CD4-positive, alpha-beta T cell treated with Interleukin-15 for 1 hour (primary cell): ENCODE measurements at regions not wholly inside any gene's neighbourhood (a gene's known extent, or its start where the extent isn't known, plus 50 kb on each side); places are given as distances from the start of the nearest gene placed in this dataset.
"Not testable (repeated sequence)": the region's sequence is repeated elsewhere in the genome, so short reads cannot be mapped to it uniquely, and the experiment has no call there.

Experiments
- DNase-seq: peaks from one replicate; pipeline ENCODE4 v3.0.0-alpha.2; 2020

DNA sequence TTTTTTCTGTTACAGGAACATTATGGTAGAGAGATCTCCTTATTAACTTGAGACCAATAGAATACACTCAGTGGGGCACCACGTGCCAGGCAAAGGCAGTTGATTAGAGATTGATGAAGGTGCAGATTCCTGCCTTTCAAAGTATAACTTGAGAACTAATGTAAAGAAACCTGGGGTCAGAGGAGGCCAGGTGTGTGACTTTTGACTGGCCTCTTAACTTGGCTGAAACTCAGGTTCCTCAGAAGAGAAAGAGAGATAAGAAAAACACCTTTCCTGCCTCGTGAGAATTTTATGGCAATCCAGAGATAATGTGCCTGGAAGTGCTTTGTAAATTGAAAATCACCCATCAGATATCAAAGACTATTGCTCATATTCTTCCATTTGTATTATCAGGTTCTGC, 110.7 kb upstream of the GZMB start:
- no peak for DNase-seq

DNA sequence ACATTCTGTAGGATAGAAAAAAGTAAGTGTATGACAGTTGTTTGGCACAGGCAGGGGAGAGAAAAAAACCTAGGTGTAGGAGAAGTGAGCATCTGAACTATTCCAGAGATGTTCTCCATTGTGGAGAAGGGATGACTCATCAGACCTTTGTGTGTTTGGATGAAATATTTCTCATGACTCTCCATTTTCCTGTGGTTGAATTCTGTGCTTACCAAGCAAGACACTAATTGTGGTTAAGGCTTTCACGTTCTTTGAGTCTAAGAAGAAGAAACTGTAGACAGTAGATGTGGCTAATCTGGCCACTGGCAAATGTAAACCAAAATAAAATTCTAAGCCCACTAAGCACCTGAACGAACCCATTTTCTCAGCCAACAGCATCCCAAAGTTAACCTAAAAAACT, 107.9 kb upstream of the GZMB start:
- DNase-seq, result no peak

DNA sequence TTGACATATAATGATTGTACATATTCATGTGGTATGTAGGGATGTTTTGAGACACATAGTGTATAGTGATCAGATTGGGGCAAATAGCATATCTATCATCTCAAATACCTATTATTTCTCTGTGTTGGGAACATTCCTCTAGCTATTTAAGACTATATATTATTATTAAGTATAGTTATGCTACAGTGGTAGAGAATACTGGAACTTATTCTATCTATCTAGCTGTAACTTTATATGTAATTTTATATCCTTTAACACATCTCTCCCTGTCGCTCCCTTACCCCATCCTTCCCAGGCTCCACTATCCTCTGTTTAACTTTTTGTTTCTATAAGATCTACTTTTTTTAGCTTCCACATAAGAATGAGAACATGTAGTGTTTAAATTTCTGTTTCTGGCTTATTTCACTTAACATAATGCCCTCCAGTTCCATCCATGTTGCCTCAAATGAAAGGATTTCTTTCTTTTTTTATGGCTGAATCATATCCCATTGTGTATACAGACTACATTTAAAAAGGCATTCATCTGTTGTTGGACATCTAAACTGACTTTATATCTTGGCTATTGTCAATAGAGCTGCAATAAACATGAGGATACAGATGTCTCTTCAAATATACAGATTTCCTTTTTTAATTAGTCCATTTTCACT, 102.1 kb upstream of the GZMB start:
- DNase-seq, result no peak

GRCh38 chr14:24734917-24735500, 101.0 kb upstream of the GZMB start:
- no peak for DNase-seq

DNA sequence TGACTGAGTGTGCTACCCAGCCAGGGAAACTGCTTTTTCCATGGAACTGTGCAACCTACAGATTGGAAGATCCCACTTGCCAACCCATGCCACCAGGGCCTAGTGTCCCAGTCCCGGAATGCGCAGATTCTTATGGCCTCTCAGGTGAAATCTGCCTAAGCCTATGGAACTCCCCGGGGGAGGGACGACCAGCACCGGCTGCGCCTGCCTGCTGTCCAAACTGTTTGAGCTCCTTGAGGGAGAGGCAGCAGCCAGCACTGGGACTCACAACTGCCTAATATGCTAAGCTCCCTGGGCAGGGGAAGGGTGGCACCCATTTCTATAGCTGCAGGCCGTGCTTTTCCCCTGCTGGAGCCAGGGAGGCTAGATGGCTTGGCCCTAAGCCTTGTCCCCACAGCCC, 92.5 kb upstream of the GZMB start:
- DNase-seq, result no peak

DNA sequence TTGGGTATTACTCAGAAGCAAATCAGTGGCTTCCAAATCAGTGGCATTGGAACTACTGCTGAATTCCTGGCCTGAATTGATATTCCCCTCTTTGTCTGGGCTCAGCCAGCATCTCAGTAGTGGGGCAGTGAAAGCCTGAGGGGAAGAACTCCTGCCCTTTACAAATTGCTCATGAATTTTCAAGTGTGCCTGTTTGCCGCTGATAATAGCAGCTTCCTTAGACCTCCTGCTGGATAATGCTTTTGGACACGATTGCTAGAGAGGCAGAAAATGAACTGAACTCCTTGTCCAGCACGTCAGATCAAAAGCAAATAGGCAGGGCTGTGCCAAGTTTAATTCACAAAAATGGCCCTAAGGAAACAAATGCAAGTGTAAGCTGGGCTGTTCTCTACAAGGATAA, 91.3 kb upstream of the GZMB start:
- no peak for DNase-seq

DNA sequence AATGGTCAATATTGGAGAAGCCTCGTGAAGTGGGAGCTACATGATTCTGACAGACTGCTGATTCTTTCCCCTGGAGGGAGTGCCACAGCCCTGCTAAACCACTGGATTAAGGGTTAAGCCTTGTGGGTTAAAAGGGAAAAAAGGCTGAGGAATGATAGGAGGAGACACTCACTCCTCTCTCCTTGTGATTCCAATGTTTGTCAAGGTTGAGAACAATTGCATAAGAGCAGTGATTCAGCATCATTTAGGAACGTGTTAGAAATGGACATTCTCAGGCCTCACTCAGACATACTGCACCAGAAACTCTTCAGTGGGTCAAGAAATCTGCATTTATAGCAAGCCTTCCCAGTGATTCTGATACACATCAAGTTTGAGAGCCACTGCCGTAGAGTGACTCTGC, 87.8 kb upstream of the GZMB start:
- DNase-seq, result no peak

GRCh38 chr14:24715239-24715638, 81.2 kb upstream of the GZMB start:
- no peak for DNase-seq

DNA sequence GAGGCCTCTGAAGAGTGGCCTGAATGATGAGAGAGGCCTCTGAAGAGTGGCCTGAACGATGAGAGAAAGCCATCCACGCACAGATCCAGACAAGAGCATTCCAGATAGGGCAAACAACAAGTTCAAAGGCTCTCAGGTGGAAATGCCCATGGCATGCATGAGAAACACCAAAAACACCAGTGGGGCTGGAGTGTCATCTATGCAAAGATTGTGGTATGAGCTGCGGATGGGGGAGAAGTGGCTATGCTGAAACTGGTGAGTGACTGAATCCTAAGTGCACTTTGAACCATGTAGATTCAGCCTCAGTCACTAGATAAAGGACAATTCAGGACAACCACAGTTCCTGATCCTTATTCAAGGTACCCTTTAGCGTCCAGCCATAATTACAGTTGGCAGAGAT, 79.4 kb upstream of the GZMB start:
- no peak for DNase-seq

GRCh38 chr14:24712909-24713308, 78.9 kb upstream of the GZMB start:
- DNase-seq, result no peak

- no peak for DNase-seq
These were observed 78.4 kb upstream of the GZMB start for GRCh38 chr14:24712374-24712773.

- peak; percentile 59 for DNase-seq
These were observed 76.6 kb upstream of the GZMB start for GRCh38 chr14:24710403-24711112.

GRCh38 chr14:24708684-24709083, 74.7 kb upstream of the GZMB start:
- no peak for DNase-seq

- no peak for DNase-seq
These were observed 72.4 kb upstream of the GZMB start for GRCh38 chr14:24706351-24706750.

GRCh38 chr14:24705840-24706239, 71.8 kb upstream of the GZMB start:
- peak; percentile 19 for DNase-seq

- DNase-seq, result no peak
These were observed 67.1 kb upstream of the GZMB start for GRCh38 chr14:24701062-24701461.

- no peak for DNase-seq
These were observed 66.5 kb upstream of the GZMB start for GRCh38 chr14:24700511-24700910.

DNA sequence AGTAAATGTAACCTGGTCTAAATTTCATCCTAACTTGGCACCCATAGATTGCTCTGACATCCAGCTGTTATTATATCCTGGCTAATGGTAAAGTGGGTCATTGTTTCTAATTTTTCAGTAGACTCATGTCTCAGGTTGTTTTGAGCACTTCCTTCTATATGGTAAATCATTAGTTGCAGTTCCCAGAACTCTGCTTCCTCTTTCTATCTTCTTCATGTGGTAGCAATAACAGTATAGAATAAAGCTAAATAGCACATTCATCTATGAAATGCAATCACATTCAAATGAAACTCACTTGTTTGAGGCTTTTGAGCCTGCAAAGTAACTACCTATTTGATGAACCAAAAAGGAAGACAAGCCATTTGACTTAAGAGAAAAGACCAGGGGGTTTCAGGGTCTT, 65.1 kb upstream of the GZMB start:
- no peak for DNase-seq

DNA sequence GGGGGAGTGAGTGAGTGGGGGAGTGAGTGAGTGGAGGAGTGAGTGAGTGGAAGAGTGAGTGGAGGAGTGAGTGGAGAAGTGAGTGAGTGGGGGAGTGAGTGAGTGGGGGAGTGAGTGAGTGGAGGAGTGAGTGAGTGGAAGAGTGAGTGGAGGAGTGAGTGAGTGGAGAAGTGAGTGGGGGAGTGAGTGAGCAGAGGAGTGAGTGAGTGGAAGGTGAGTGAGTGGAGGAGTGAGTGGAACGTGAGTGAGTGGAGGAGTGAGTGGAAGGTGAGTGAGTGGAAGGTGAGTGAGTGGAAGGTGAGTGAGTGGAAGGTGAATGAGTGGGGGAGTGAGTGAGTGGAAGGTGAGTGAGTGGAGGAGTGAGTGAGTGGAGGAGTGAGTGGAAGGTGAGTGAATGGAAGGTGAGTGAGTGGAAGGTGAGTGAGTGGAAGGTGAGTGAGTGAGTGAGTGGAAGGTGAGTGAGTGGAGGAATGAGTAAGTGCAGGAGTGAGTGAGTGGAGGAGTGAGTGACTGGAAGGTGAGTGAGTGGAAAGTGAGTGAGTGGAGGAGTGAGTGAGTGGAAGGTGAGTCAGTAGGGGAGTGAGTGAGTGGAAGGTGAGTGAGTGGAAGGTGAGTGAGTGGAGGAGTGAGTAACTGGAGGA, 62.4 kb upstream of the GZMB start:
- not testable (repeated sequence) for DNase-seq

- peak; percentile 61 for DNase-seq
These were observed 61.6 kb upstream of the GZMB start for GRCh38 chr14:24695265-24696241.

GRCh38 chr14:24694680-24695079, 60.7 kb upstream of the GZMB start:
- no peak for DNase-seq

- DNase-seq, result no peak
These were observed 60.0 kb upstream of the GZMB start for GRCh38 chr14:24693983-24694382.

DNA sequence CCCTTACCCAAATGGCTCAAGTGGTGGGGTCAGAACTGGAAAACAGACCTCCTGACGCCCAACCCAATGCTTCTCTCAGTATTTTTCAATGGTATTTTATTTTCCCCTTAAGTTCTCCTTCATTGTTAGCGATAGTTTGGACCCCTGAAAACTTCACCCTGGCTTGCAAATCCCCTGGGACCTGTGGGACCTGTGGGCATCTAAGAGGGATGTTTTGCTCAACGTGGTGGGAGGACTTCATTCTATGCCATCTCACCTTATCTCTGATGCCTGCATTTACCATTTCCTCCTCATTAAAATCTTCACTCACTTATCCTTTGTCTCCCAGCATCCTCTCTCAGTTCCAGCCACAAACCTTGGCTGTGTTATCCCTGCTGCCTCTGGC, 59.4 kb upstream of the GZMB start:
- no peak for DNase-seq
